ENCODE measurements at regions not wholly inside any gene's neighbourhood (a gene's known extent, or its start where the extent isn't known, plus 50 kb on each side); places are given as distances from the start of the nearest gene placed in this dataset.
"Not testable (repeated sequence)": the region's sequence is repeated elsewhere in the genome, so short reads cannot be mapped to it uniquely, and the experiment has no call there.

GRCh38 chr9:89935801-89936200, 331.0 kb downstream of the GADD45G start:
- DNase-seq (ENCODE audit: low read depth in 1 of 2, low spot score in 1 of 2) = no peak
- in situ Hi-C loops (cut with HindIII; ENCODE audit: low pct_unique_long_range_greater_than_20kb, low sequenced_read_pairs) = no loop called here
- TF ChIP-seq JUND (IDR thresholded peaks at IDR 0.05; ENCODE audit: low read depth) = no peak

GRCh38 chr9:89937051-89937450, 332.2 kb downstream of the GADD45G start:
- DNase-seq (ENCODE audit: low read depth in 1 of 2, low spot score in 1 of 2) = no peak
- in situ Hi-C loops (cut with HindIII; ENCODE audit: low pct_unique_long_range_greater_than_20kb, low sequenced_read_pairs) = no loop called here
- no peak for TF ChIP-seq JUND (IDR thresholded peaks at IDR 0.05; ENCODE audit: low read depth)

GRCh38 chr9:89939181-89939580, 334.4 kb downstream of the GADD45G start:
- DNase-seq (ENCODE audit: low read depth in 1 of 2, low spot score in 1 of 2) = no peak
- no peak for TF ChIP-seq JUND (IDR thresholded peaks at IDR 0.05; ENCODE audit: low read depth)
- in situ Hi-C loops (cut with HindIII; ENCODE audit: low pct_unique_long_range_greater_than_20kb, low sequenced_read_pairs) = no loop called here

GRCh38 chr9:89939626-89940292, 334.9 kb downstream of the GADD45G start:
- TF ChIP-seq JUND (IDR thresholded peaks at IDR 0.05; ENCODE audit: low read depth) = no peak

GRCh38 chr9:89940625-89941024, 335.8 kb downstream of the GADD45G start:
- TF ChIP-seq JUND (IDR thresholded peaks at IDR 0.05; ENCODE audit: low read depth) = no peak
- in situ Hi-C loops (cut with HindIII; ENCODE audit: low pct_unique_long_range_greater_than_20kb, low sequenced_read_pairs) = no loop called here
- no peak for DNase-seq (ENCODE audit: low read depth in 1 of 2, low spot score in 1 of 2)

More at GRCh38 chr9:89939626-89940292, 334.9 kb downstream of the GADD45G start:
- in situ Hi-C loops (cut with HindIII; ENCODE audit: low pct_unique_long_range_greater_than_20kb, low sequenced_read_pairs) = no loop called here
- no peak for DNase-seq (ENCODE audit: low read depth in 1 of 2, low spot score in 1 of 2)

GRCh38 chr9:89941875-89942274, 337.1 kb downstream of the GADD45G start:
- TF ChIP-seq JUND (IDR thresholded peaks at IDR 0.05; ENCODE audit: low read depth) = no peak
- peak in 1 of 2 experiments; percentile 25 for DNase-seq (ENCODE audit: low read depth in 1 of 2, low spot score in 1 of 2)
- in situ Hi-C loops (cut with HindIII; ENCODE audit: low pct_unique_long_range_greater_than_20kb, low sequenced_read_pairs) = no loop called here

GRCh38 chr9:89942643-89943042, 337.8 kb downstream of the GADD45G start:
- in situ Hi-C loops (cut with HindIII; ENCODE audit: low pct_unique_long_range_greater_than_20kb, low sequenced_read_pairs) = no loop called here
- no peak for DNase-seq (ENCODE audit: low read depth in 1 of 2, low spot score in 1 of 2)
- TF ChIP-seq JUND (IDR thresholded peaks at IDR 0.05; ENCODE audit: low read depth) = no peak

GRCh38 chr9:89943309-89943708, 338.5 kb downstream of the GADD45G start:
- DNase-seq (ENCODE audit: low read depth in 1 of 2, low spot score in 1 of 2) = no peak
- in situ Hi-C loops (cut with HindIII; ENCODE audit: low pct_unique_long_range_greater_than_20kb, low sequenced_read_pairs) = no loop called here

GRCh38 chr9:89943728-89944127, 338.9 kb downstream of the GADD45G start:
- no peak for DNase-seq (ENCODE audit: low read depth in 1 of 2, low spot score in 1 of 2)
- in situ Hi-C loops (cut with HindIII; ENCODE audit: low pct_unique_long_range_greater_than_20kb, low sequenced_read_pairs) = no loop called here
- TF ChIP-seq JUND (IDR thresholded peaks at IDR 0.05; ENCODE audit: low read depth) = no peak

More at GRCh38 chr9:89943309-89943708, 338.5 kb downstream of the GADD45G start:
- no peak for TF ChIP-seq JUND (IDR thresholded peaks at IDR 0.05; ENCODE audit: low read depth)

- no peak for TF ChIP-seq JUND (IDR thresholded peaks at IDR 0.05; ENCODE audit: low read depth)
- no peak for DNase-seq (ENCODE audit: low read depth in 1 of 2, low spot score in 1 of 2)
- in situ Hi-C loops (cut with HindIII; ENCODE audit: low pct_unique_long_range_greater_than_20kb, low sequenced_read_pairs) = no loop called here
These were observed 340.3 kb downstream of the GADD45G start for GRCh38 chr9:89945133-89945532.

GRCh38 chr9:89946741-89947140, 341.9 kb downstream of the GADD45G start:
- TF ChIP-seq JUND (IDR thresholded peaks at IDR 0.05; ENCODE audit: low read depth) = no peak
- in situ Hi-C loops (cut with HindIII; ENCODE audit: low pct_unique_long_range_greater_than_20kb, low sequenced_read_pairs) = no loop called here
- no peak for DNase-seq (ENCODE audit: low read depth in 1 of 2, low spot score in 1 of 2)

- in situ Hi-C loops (cut with HindIII; ENCODE audit: low pct_unique_long_range_greater_than_20kb, low sequenced_read_pairs) = no loop called here
- DNase-seq (ENCODE audit: low read depth in 1 of 2, low spot score in 1 of 2) = no peak
- TF ChIP-seq JUND (IDR thresholded peaks at IDR 0.05; ENCODE audit: low read depth) = no peak
These were observed 344.3 kb downstream of the GADD45G start for GRCh38 chr9:89949111-89949510.

GRCh38 chr9:89951675-89952074, 346.9 kb downstream of the GADD45G start:
- no peak for DNase-seq (ENCODE audit: low read depth in 1 of 2, low spot score in 1 of 2)
- in situ Hi-C loops (cut with HindIII; ENCODE audit: low pct_unique_long_range_greater_than_20kb, low sequenced_read_pairs) = no loop called here
- no peak for TF ChIP-seq JUND (IDR thresholded peaks at IDR 0.05; ENCODE audit: low read depth)

- in situ Hi-C loops (cut with HindIII; ENCODE audit: low pct_unique_long_range_greater_than_20kb, low sequenced_read_pairs) = no loop called here
- TF ChIP-seq JUND (IDR thresholded peaks at IDR 0.05; ENCODE audit: low read depth) = no peak
- DNase-seq (ENCODE audit: low read depth in 1 of 2, low spot score in 1 of 2) = no peak
These were observed 347.6 kb downstream of the GADD45G start for GRCh38 chr9:89952401-89952800.

GRCh38 chr9:89953263-89953662, 348.5 kb downstream of the GADD45G start:
- DNase-seq (ENCODE audit: low read depth in 1 of 2, low spot score in 1 of 2); in situ Hi-C loops (cut with HindIII; ENCODE audit: low pct_unique_long_range_greater_than_20kb, low sequenced_read_pairs): not testable (repeated sequence)
